Memory B cell (primary cell): ENCODE measurements at regions not wholly inside any gene's neighbourhood (a gene's known extent, or its start where the extent isn't known, plus 50 kb on each side); places are given as distances from the start of the nearest gene placed in this dataset.

Experiments used
- ATAC-seq: fragments of 150-1000 bp; cut with Tn5 transposase; 2 replicates; pipeline ENCODE4 v1.10.0; 2021; ENCODE audit warnings: low read depth, mild to moderate bottlenecking, moderate library complexity
- DNase-seq, 2 donors: peaks; one replicate each; pipeline ENCODE4 v3.0.0; 2022; ENCODE audit warnings: low spot score in 2 of 2
- H3K27ac Mint-ChIP-seq: one replicate; pipeline ENCODE4 v1.8.0; 2022; ENCODE audit warnings: mild to moderate bottlenecking, moderate library complexity, mixed read lengths
- H3K27me3 Mint-ChIP-seq: one replicate; pipeline ENCODE4 v1.8.0; 2022; ENCODE audit warnings: mixed read lengths
- H3K36me3 Mint-ChIP-seq: one replicate; pipeline ENCODE4 v1.8.0; 2022; ENCODE audit warnings: mild to moderate bottlenecking, mixed read lengths
- H3K4me1 Mint-ChIP-seq: one replicate; pipeline ENCODE4 v1.8.0; 2022; ENCODE audit warnings: mixed read lengths
- H3K4me3 Mint-ChIP-seq: one replicate; pipeline ENCODE4 v1.8.0; 2022; ENCODE audit warnings: mild to moderate bottlenecking, moderate library complexity, mixed read lengths
- H3K9me3 Mint-ChIP-seq: one replicate; pipeline ENCODE4 v1.8.0; 2022; ENCODE audit warnings: mixed read lengths

DNA sequence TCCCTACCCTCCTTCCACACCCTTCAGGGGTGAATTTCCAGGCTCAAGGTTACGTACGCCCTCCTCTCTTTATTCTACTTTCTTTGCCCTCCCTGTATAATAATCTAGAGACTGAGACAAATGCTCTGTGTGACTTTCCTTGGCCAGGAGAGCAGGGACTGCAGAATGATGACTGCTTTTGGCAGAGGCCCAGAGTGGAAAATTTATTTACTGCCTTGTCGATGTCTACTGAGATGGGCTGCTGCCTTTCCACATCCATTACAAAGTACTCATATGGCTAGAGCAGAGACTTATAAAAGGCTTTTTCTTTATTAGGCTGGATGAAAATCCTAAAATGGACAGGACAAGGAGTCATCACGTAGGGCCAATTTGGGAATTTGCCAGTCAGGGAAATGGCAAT, 576.2 kb downstream of the TUSC7 start:
- no peaks in the 10 kb centered on the region for H3K4me1 Mint-ChIP-seq

DNA sequence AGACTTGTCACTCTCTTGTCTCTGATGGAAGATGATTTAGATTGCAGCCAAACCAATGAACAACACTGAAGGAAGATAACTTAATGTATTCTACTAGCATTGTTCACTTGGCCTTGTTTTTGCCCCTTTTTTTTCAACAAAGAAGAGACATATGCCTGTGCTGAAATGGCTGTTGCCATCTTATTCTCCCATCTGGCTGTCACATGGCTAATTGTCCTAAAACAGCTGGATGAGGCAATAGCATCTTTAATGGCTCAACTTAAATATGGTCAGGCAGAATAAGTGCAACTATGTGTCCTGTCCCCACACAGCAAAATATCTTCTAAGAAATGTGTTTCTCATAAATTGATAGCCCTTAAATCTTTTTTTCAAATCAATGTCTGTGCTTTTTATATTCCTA, 576.9 kb downstream of the TUSC7 start:
- H3K4me1 Mint-ChIP-seq = no peaks in the 10 kb centered on the region
- no peak overlapping the region for H3K27ac Mint-ChIP-seq
- DNase-seq (no peak), ATAC-seq (no peak)
- H3K9me3 Mint-ChIP-seq = no peaks in the 10 kb centered on the region
- no peaks in the 10 kb centered on the region for H3K27me3 Mint-ChIP-seq
- H3K4me3 Mint-ChIP-seq = no peak overlapping the region
- H3K36me3 Mint-ChIP-seq = no peaks in the 10 kb centered on the region

More for the DNA sequence above, 576.2 kb downstream of the TUSC7 start:
- Mint-ChIP-seq H3K27ac (no peak overlapping the region), H3K36me3 (no peaks in the 10 kb centered on the region), H3K9me3 (no peaks in the 10 kb centered on the region), H3K27me3 (no peaks in the 10 kb centered on the region), H3K4me3 (no peak overlapping the region)
- DNase-seq (no peak), ATAC-seq (no peak)

DNA sequence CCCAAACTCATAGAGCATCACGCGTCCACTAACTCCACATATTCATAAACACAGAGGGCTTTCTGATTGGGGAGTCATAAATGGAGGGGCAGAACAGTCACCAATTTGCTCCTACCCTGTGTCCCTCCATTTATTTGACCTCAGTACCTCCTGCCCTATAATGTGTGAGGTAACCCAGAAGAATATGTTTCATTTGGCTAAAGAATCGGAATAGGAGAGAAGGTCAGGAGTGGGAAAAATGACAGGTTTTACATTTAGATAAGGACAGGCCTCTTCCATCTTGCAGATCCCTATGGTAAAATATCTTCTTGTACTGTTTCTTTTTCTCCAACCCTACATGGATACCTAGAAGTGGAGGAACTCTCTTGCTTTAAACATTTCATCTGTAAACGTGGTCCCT, 578.0 kb downstream of the TUSC7 start:
- no peaks in the 10 kb centered on the region for H3K27me3 Mint-ChIP-seq
- H3K4me3 Mint-ChIP-seq = no peak overlapping the region
- DNase-seq (no peak), ATAC-seq (no peak)
- no peak overlapping the region for H3K27ac Mint-ChIP-seq
- H3K9me3 Mint-ChIP-seq = no peaks in the 10 kb centered on the region
- H3K36me3 Mint-ChIP-seq = no peaks in the 10 kb centered on the region
- H3K4me1 Mint-ChIP-seq = no peaks in the 10 kb centered on the region

DNA sequence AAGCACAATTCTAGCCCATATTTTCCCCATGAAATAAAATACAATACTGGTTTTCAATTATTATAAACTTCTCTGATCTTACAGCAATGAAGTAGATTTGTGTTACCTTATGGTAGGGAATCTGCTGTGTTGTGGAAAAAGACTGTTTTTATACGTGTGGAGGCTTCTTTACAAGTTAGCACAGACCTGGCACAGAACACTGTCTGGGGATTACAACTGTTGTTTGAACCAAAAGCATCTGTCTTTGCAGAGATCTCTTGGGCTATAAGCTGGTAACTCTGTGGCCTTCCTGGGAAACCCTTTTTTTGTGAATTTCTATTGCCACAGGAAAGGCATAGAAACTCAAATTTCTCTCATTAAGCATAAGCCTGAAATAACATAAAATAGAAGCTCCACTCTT, 581.9 kb downstream of the TUSC7 start:
- H3K4me1 Mint-ChIP-seq = no peaks in the 10 kb centered on the region
- ATAC-seq (no peak), DNase-seq (no peak)
- H3K27me3 Mint-ChIP-seq = no peaks in the 10 kb centered on the region
- no peak overlapping the region for H3K4me3 Mint-ChIP-seq
- no peak overlapping the region for H3K27ac Mint-ChIP-seq
- no peaks in the 10 kb centered on the region for H3K9me3 Mint-ChIP-seq
- no peaks in the 10 kb centered on the region for H3K36me3 Mint-ChIP-seq

DNA sequence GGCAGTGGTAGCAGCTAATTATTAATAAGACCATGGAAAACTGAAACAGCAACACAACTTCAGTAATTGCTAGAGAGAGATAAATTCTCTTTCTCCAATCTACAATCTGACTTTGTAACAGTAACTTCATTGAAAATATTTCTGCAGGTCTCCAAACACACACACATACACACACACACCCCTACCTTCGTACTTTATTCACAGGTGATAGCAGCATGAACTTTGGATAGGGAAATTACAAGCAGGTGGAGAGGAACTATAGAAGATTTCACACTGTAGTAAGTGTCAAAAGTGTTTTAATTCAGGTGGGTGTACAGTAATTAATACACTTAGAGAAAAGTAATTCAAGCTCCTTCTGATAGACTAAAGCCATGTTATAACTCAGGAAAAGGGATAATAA, 587.5 kb downstream of the TUSC7 start:
- ATAC-seq = no peak
- Mint-ChIP-seq H3K36me3 (no peaks in the 10 kb centered on the region), H3K27me3 (no peaks in the 10 kb centered on the region), H3K4me1 (no peaks in the 10 kb centered on the region), H3K9me3 (no peaks in the 10 kb centered on the region), H3K27ac (no peak overlapping the region), H3K4me3 (no peak overlapping the region)
- no peak for DNase-seq

DNA sequence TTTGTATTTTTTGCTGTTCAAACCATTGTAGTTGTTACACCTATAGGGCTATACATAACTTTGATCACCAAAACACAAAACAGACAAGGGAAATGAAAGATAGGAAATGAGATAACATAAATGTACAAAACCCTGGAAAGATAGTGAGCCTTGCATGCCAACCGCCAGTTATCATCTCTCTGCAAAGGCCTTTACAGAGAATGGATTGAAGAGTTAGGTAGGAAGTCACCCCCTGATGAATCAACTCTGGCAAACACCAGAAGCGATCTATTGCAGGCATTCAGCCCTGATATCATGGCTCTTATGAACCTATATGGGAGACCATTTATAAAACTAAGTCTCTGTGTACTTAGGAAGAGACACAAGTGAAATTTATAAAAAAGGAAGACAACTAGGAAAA, 588.0 kb downstream of the TUSC7 start:
- ATAC-seq (no peak), DNase-seq (no peak)
- H3K9me3 Mint-ChIP-seq = no peaks in the 10 kb centered on the region
- H3K36me3 Mint-ChIP-seq = no peaks in the 10 kb centered on the region
- no peaks in the 10 kb centered on the region for H3K27me3 Mint-ChIP-seq
- H3K4me3 Mint-ChIP-seq = no peak overlapping the region
- H3K27ac Mint-ChIP-seq = no peak overlapping the region
- H3K4me1 Mint-ChIP-seq = no peaks in the 10 kb centered on the region

DNA sequence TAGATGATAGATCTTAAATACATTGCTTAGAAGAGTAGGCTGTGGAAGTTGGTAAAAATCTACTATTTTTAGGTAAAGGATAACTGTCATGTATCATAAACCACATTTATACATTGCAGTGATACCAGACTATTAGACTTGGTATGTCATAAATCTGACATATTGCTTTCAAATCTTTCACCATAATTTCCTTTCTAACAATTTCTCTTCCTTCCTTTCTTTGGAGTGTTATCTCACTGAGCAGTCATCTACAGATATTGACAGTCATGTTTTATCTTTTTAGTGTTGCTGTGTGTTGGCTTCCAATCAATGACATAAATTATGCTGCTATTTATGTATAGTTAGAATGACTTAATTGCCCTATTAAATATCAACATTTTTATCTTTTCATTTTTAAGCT, 588.7 kb downstream of the TUSC7 start:
- no peaks in the 10 kb centered on the region for H3K4me1 Mint-ChIP-seq
- no peaks in the 10 kb centered on the region for H3K9me3 Mint-ChIP-seq
- DNase-seq (no peak), ATAC-seq (no peak)
- H3K27me3 Mint-ChIP-seq = no peaks in the 10 kb centered on the region
- H3K36me3 Mint-ChIP-seq = no peaks in the 10 kb centered on the region
- H3K4me3 Mint-ChIP-seq = no peak overlapping the region
- no peak overlapping the region for H3K27ac Mint-ChIP-seq

DNA sequence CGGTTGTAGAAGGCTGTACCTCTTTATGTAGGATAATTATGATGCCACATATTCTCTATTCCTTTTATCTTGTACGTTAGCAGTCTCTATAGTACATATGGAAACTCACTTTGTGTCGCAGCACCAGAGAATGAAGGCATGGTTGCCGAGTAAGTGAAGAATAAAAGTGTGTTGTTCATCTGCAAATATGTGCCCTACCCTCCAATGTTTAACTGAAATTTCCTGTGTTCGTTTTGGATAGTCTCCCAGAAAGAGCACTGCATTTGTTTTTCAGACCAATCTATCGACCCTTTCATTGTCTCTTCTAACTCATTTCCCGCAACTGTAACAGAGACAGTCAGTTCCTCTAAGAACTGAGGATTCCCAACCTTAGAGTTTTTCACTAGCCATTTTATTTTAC, 592.8 kb downstream of the TUSC7 start:
- Mint-ChIP-seq H3K4me3 (no peak overlapping the region), H3K9me3 (no peaks in the 10 kb centered on the region), H3K27ac (no peak overlapping the region), H3K36me3 (no peaks in the 10 kb centered on the region), H3K4me1 (no peaks in the 10 kb centered on the region), H3K27me3 (no peaks in the 10 kb centered on the region)
- ATAC-seq = no peak
- DNase-seq = no peak

DNA sequence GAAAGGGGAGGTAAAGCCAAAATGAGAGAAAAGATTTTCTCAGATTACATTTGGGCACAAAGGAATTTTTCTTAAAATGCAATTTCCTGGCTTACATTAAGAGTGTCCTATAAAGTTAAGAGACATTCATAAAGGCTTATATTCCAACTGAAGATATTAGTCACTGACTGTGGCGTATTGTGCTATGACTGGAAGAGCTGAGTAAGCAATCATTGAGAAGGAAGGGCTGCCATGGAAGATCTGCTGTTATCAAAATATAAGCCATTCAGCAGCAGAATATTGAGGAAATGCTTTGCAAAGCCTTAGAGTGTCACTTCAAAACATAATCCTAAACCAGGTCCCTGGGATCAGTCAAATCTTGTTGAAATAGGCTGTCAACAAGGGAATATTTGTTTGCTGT, 593.9 kb downstream of the TUSC7 start:
- no peaks in the 10 kb centered on the region for H3K4me1 Mint-ChIP-seq
- H3K4me3 Mint-ChIP-seq = no peak overlapping the region
- no peak for DNase-seq
- H3K36me3 Mint-ChIP-seq = no peaks in the 10 kb centered on the region
- ATAC-seq = no peak
- H3K9me3 Mint-ChIP-seq = no peaks in the 10 kb centered on the region
- H3K27me3 Mint-ChIP-seq = no peaks in the 10 kb centered on the region
- H3K27ac Mint-ChIP-seq = no peak overlapping the region

DNA sequence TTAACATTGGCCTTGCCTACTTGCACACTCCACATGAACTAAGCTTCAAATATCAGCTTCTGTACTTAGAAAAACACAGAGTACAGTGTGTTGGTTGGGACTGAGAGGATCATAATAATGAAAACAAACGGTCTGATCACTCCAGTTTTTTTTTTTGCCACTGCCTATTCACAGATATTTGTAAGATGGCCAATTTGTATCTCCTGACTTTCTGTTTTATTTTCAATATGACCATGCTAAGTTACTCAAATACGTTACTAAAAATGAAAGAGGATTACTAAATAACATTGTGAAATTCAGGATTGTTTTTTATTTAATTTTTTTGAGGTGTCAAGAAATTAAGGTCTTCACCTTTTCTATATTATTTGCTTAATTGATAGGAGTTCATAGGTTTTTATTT, 595.1 kb downstream of the TUSC7 start:
- ATAC-seq = no peak
- no peaks in the 10 kb centered on the region for H3K9me3 Mint-ChIP-seq
- H3K36me3 Mint-ChIP-seq = no peaks in the 10 kb centered on the region
- no peaks in the 10 kb centered on the region for H3K27me3 Mint-ChIP-seq
- H3K4me1 Mint-ChIP-seq = no peaks in the 10 kb centered on the region
- DNase-seq = no peak
- no peak overlapping the region for H3K27ac Mint-ChIP-seq
- no peak overlapping the region for H3K4me3 Mint-ChIP-seq

DNA sequence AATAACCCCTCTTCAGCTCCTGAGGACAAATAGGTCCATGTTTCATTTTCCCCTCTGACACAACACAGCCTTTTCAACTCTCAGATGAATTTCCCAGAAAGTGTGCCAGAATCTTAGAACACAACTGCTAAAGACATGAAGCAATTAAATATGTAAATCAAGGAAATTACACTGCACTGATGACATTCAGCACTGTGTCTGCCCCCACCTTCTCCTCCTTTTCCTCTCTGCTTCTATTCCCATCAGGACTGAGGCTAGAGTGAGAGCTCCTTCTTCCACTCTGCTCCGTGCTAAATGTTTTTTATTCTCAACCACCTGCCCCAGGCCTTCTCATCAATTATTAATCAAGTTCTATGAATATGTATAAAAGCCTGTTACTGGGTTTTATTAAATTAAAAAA, 596.1 kb downstream of the TUSC7 start:
- no peaks in the 10 kb centered on the region for H3K36me3 Mint-ChIP-seq
- no peaks in the 10 kb centered on the region for H3K4me1 Mint-ChIP-seq
- no peak for ATAC-seq
- H3K4me3 Mint-ChIP-seq = no peak overlapping the region
- no peaks in the 10 kb centered on the region for H3K27me3 Mint-ChIP-seq
- no peak overlapping the region for H3K27ac Mint-ChIP-seq
- no peak for DNase-seq
- no peaks in the 10 kb centered on the region for H3K9me3 Mint-ChIP-seq

DNA sequence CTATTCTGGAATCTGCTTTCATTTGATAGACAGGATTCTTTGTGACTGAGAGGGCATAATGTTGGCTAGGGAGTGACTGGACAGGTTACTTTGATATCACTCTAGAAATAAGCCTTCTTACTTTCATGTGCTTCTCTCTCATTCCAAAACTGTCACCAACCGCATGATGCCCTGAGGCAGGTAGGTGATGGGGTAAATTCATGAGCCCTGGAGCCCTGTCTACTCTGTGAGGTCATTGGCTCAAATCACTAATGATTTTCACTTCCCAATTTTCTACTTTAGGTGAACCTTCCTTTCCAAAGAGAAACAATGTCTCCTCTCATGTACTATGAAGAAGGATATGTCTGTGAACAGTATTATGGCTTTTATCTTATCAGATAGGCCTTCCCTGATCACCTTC, 596.7 kb downstream of the TUSC7 start:
- ATAC-seq = no peak
- no peak overlapping the region for H3K27ac Mint-ChIP-seq
- no peaks in the 10 kb centered on the region for H3K4me1 Mint-ChIP-seq
- no peaks in the 10 kb centered on the region for H3K9me3 Mint-ChIP-seq
- no peak overlapping the region for H3K4me3 Mint-ChIP-seq
- DNase-seq = no peak
- no peaks in the 10 kb centered on the region for H3K36me3 Mint-ChIP-seq
- no peaks in the 10 kb centered on the region for H3K27me3 Mint-ChIP-seq

DNA sequence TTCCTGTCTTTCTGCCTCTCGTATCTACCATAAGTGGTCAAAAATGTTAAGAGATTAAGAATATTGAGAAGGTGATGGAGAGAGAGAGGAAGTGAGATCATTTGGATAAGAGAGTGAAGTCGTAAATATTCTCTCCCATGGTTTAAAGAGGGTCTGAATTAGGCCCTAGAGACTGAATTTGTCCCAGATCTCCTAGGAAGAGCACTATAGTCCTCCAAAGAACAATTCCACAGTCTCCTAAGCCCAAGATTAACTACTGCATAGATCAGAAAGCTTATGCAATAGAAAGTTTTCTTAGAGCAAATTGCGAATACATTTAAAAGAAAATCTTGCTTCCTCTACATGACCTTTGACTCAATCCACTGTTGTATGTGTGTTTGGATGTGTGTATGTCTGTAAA, 598.8 kb downstream of the TUSC7 start:
- no peaks in the 10 kb centered on the region for H3K27me3 Mint-ChIP-seq
- no peaks in the 10 kb centered on the region for H3K9me3 Mint-ChIP-seq
- no peak overlapping the region for H3K4me3 Mint-ChIP-seq
- ATAC-seq = no peak
- DNase-seq = no peak
- no peaks in the 10 kb centered on the region for H3K4me1 Mint-ChIP-seq
- no peak overlapping the region for H3K27ac Mint-ChIP-seq
- H3K36me3 Mint-ChIP-seq = no peaks in the 10 kb centered on the region

DNA sequence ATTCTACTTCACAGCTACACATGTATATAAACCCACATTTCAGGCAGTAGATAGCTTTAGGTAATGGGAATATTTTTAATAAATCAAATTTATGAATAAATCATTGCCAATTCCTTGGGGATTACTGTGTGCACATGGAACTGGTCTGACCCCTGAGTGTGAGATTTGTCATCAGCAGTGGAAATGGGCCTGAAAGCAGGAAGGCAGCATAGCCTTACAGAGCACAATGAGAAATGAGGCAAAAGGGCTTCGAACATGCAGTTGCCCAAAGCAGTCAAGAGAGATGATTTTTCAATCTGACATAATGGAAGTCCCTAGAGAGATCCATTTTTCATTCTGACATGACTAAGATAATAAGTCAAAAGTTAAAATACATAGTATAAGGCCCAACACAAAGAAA, 599.2 kb downstream of the TUSC7 start:
- no peaks in the 10 kb centered on the region for H3K4me1 Mint-ChIP-seq
- DNase-seq = no peak
- no peak overlapping the region for H3K4me3 Mint-ChIP-seq
- no peak for ATAC-seq
- no peaks in the 10 kb centered on the region for H3K27me3 Mint-ChIP-seq
- H3K36me3 Mint-ChIP-seq = no peaks in the 10 kb centered on the region
- no peaks in the 10 kb centered on the region for H3K9me3 Mint-ChIP-seq
- H3K27ac Mint-ChIP-seq = no peak overlapping the region

DNA sequence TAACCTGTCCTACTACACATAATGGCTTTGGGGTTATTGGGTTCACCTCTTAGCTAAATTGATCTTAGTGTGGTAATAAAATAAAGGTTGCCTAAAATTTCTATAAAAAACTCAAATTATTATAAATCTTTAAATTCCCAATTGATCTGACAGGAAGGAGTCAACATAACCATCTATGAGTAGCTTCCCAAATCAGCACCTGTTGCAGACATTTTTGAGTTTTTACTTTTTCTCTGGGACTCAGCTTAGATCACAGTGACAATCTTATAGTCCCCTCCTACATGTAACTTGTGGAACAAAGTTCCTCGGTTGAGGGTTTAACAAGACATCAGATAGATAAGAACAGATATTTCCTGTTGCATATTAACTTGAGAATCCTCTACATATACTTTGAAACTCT, 601.0 kb downstream of the TUSC7 start:
- no peaks in the 10 kb centered on the region for H3K36me3 Mint-ChIP-seq
- no peaks in the 10 kb centered on the region for H3K4me1 Mint-ChIP-seq
- no peak overlapping the region for H3K4me3 Mint-ChIP-seq
- ATAC-seq = no peak
- no peaks in the 10 kb centered on the region for H3K27me3 Mint-ChIP-seq
- no peak for DNase-seq
- H3K9me3 Mint-ChIP-seq = no peaks in the 10 kb centered on the region
- no peak overlapping the region for H3K27ac Mint-ChIP-seq
